MM.1S (cell line): ENCODE measurements at regions not wholly inside any gene's neighbourhood (a gene's known extent, or its start where the extent isn't known, plus 50 kb on each side); places are given as distances from the start of the nearest gene placed in this dataset.

Experiments used
- CTCF ChIP-seq: fragments of 300-600 bp; sonication (generic); IDR thresholded peaks from 2 replicates; pipeline ENCODE4 v1.5.1; 2016; ENCODE audit warnings: antibody characterized with exemption, low read length, mixed read lengths
- EZH2 ChIP-seq: fragments of 300-600 bp; sonication (generic); optimal IDR thresholded peaks from 2 replicates; pipeline ENCODE3; 2017; ENCODE audit warnings: low read depth, mild to moderate bottlenecking, antibody characterized with exemption, low read length, mixed read lengths
- EZH2phosphoT487 ChIP-seq: fragments of 300-600 bp; sonication (generic); IDR thresholded peaks from 2 replicates; pipeline ENCODE4 v1.6.1; 2018; ENCODE audit warnings: antibody characterized with exemption, low read length

- no peak for TF ChIP-seq CTCF
- TF ChIP-seq EZH2, result no peak
- no peak for TF ChIP-seq EZH2phosphoT487
These were observed 203.5 kb upstream of the NECTIN3 start for GRCh38 chr3:110868106-110868505.
